Peyer's patch (tissue), 4 donors: ENCODE measurements at regions not wholly inside any gene's neighbourhood (a gene's known extent, or its start where the extent isn't known, plus 50 kb on each side); places are given as distances from the start of the nearest gene placed in this dataset.
"Not testable (repeated sequence)": the region's sequence is repeated elsewhere in the genome, so short reads cannot be mapped to it uniquely, and the experiment has no call there.

Experiments used
- DNase-seq, 3 donors: peaks; one replicate each; pipeline ENCODE4 v3.0.0-alpha.2; 2017 to 2019
- H3K27ac ChIP-seq, 4 donors: fragments of 200-600 bp; sonication (generic); one replicate each; pipeline ENCODE4 v1.5.1; 2016 to 2019
- H3K27me3 ChIP-seq, 2 donors: fragments of 200-600 bp; sonication (generic); one replicate each; pipeline ENCODE4 v1.5.1; 2019
- H3K36me3 ChIP-seq, 3 donors: fragments of 200-600 bp; sonication (generic); one replicate each; pipeline ENCODE4 v1.5.1; 2016 to 2019
- H3K4me1 ChIP-seq, 4 donors: fragments of 200-600 bp; sonication (generic); one replicate each; pipeline ENCODE4 v1.5.1; 2016 to 2019
- H3K4me3 ChIP-seq, 4 donors: fragments of 200-600 bp; sonication (generic); 1 replicate in 3 of 4; 2 replicates in 1 of 4; pipeline ENCODE4 v1.5.1; 2016 to 2019; ENCODE audit warnings: mild to moderate bottlenecking in 1 of 4
- H3K9me3 ChIP-seq, 4 donors: fragments of 200-600 bp; sonication (generic); one replicate each; pipeline ENCODE4 v1.5.1; 2016 to 2019; ENCODE audit warnings: mild to moderate bottlenecking in 1 of 4
- CTCF ChIP-seq, 6 experiments: fragments of 450-650 bp in 4 of 6; fragments of 200-600 bp in 2 of 6; sonication (generic) in 1 of 6; IDR thresholded peaks; one replicate each; pipeline ENCODE4 v1.5.1; 2017 to 2019; ENCODE audit warnings: antibody characterized with exemption in 6 of 6, mild to moderate bottlenecking in 3 of 6, moderate library complexity in 1 of 6
- POLR2A ChIP-seq, 2 donors: fragments of 450-650 bp; IDR thresholded peaks; one replicate each; pipeline ENCODE4 v1.5.1; 2017; ENCODE audit warnings: antibody characterized with exemption in 2 of 2, mild to moderate bottlenecking in 2 of 2, moderate library complexity in 2 of 2

GRCh38 chr2:142291969-142292368 is 161.2 kb upstream of the LRP1B start:
- no peak for DNase-seq
- no peaks in the 10 kb centered on the region for H3K4me1 ChIP-seq
- TF ChIP-seq CTCF (IDR thresholded peaks at IDR 0.05) (no peak), POLR2A (IDR thresholded peaks at IDR 0.05) (no peak)
- H3K27ac ChIP-seq: no peak overlapping the region
- H3K27me3 ChIP-seq: no peaks in the 10 kb centered on the region
- H3K36me3 ChIP-seq: no peaks in the 10 kb centered on the region
- H3K9me3 ChIP-seq: no peaks in the 10 kb centered on the region
- no peak overlapping the region for H3K4me3 ChIP-seq

GRCh38 chr2:142290931-142291330 is 160.1 kb upstream of the LRP1B start:
- Histone ChIP-seq H3K27ac (no peak overlapping the region), H3K4me1 (no peaks in the 10 kb centered on the region), H3K4me3 (no peak overlapping the region), H3K27me3 (no peaks in the 10 kb centered on the region), H3K9me3 (no peaks in the 10 kb centered on the region), H3K36me3 (no peaks in the 10 kb centered on the region)
- TF ChIP-seq CTCF (IDR thresholded peaks at IDR 0.05) (no peak), POLR2A (IDR thresholded peaks at IDR 0.05) (no peak)
- DNase-seq: no peak

- DNase-seq: no peak
- Histone ChIP-seq H3K9me3 (no peaks in the 10 kb centered on the region), H3K4me3 (no peak overlapping the region), H3K27me3 (no peaks in the 10 kb centered on the region), H3K27ac (no peak overlapping the region), H3K4me1 (no peaks in the 10 kb centered on the region), H3K36me3 (no peaks in the 10 kb centered on the region)
- TF ChIP-seq CTCF (IDR thresholded peaks at IDR 0.05): no peak
Measured at GRCh38 chr2:142286618-142287017, 155.8 kb upstream of the LRP1B start.

GRCh38 chr2:142285480-142285879 is 154.7 kb upstream of the LRP1B start:
- TF ChIP-seq POLR2A (IDR thresholded peaks at IDR 0.05) (no peak), CTCF (IDR thresholded peaks at IDR 0.05) (no peak)
- no peak overlapping the region for H3K4me3 ChIP-seq
- no peak for DNase-seq
- H3K9me3 ChIP-seq: no peaks in the 10 kb centered on the region
- H3K27me3 ChIP-seq: no peaks in the 10 kb centered on the region
- no peaks in the 10 kb centered on the region for H3K36me3 ChIP-seq
- H3K27ac ChIP-seq: no peak overlapping the region
- H3K4me1 ChIP-seq: no peaks in the 10 kb centered on the region

GRCh38 chr2:142284336-142284735 is 153.5 kb upstream of the LRP1B start:
- not testable (repeated sequence) for H3K4me3 ChIP-seq, DNase-seq, H3K4me1 ChIP-seq, H3K36me3 ChIP-seq, H3K27me3 ChIP-seq, H3K27ac ChIP-seq, H3K9me3 ChIP-seq

- Histone ChIP-seq H3K4me1 (no peaks in the 10 kb centered on the region), H3K27me3 (no peaks in the 10 kb centered on the region), H3K9me3 (no peaks in the 10 kb centered on the region), H3K36me3 (no peaks in the 10 kb centered on the region), H3K27ac (no peak overlapping the region), H3K4me3 (no peak overlapping the region)
- no peak for DNase-seq
- no peak for TF ChIP-seq POLR2A (IDR thresholded peaks at IDR 0.05)
- no peak for TF ChIP-seq CTCF (IDR thresholded peaks at IDR 0.05)
Measured at GRCh38 chr2:142280831-142281230, 150.0 kb upstream of the LRP1B start.
